ENCODE measurements at regions not wholly inside any gene's neighbourhood (a gene's known extent, or its start where the extent isn't known, plus 50 kb on each side); places are given as distances from the start of the nearest gene placed in this dataset.

- DNase-seq (ENCODE audit: low spot score) = no peak
- Histone ChIP-seq H3K4me3 (ENCODE audit: low read depth, low read length, poor library complexity, severe bottlenecking) (no peak overlapping the region), H3K79me2 (ENCODE audit: insufficient read depth, low read depth, low read length) (no peaks in the 10 kb centered on the region), H3K4me1 (ENCODE audit: insufficient read depth, low read length, poor library complexity, severe bottlenecking) (no peaks in the 10 kb centered on the region), H3K9me3 (ENCODE audit: low read length) (no peaks in the 10 kb centered on the region), H3K4me2 (ENCODE audit: low read length) (no peak overlapping the region), H3K27ac (ENCODE audit: low read depth, low read length, poor library complexity, severe bottlenecking) (no peak overlapping the region), H4K20me1 (ENCODE audit: insufficient read depth, low read length) (no peaks in the 10 kb centered on the region), H2AFZ (ENCODE audit: low read length) (no peak overlapping the region), H3K36me3 (ENCODE audit: insufficient read depth, low read length) (no peaks in the 10 kb centered on the region), H3K9me2 (ENCODE audit: insufficient read depth, low read length) (no peaks in the 10 kb centered on the region)
- ChIA-PET POLR2A (no interaction called here), CTCF (ENCODE audit: unreplicated experiment) (no interaction called here)
- TF ChIP-seq EZH2phosphoT487 (IDR thresholded peaks at IDR 0.05; ENCODE audit: borderline replicate concordance, low read depth, low read length) (no peak), CTCF (conservative IDR thresholded peaks at IDR 0.05; ENCODE audit: low read length) (no peak)
- intact Hi-C loops (cut with micrococcal nuclease; ENCODE audit: unreplicated experiment) = no loop called here
- no TSS peak for BruUV-seq (replicated peaks)
Measured at GRCh38 chr3:28664123-28664522, 315.5 kb upstream of the AZI2 start.

- POLR2A ChIA-PET = interaction anchor here (0.5 to 0.9 kb wide), 2 partner anchors 10 to 133 kb away, joined by 3 to 8 read pairs; no protein-coding TSS in a partner anchor
- no TSS peak for BruUV-seq (replicated peaks)
- intact Hi-C loops (cut with micrococcal nuclease; ENCODE audit: unreplicated experiment) = no loop called here
- H3K27ac ChIP-seq (ENCODE audit: low read depth, low read length, poor library complexity, severe bottlenecking) = no peak overlapping the region
- no peaks in the 10 kb centered on the region for H3K9me2 ChIP-seq (ENCODE audit: insufficient read depth, low read length)
- H3K4me1 ChIP-seq (ENCODE audit: insufficient read depth, low read length, poor library complexity, severe bottlenecking) = no peaks in the 10 kb centered on the region
- H3K36me3 ChIP-seq (ENCODE audit: insufficient read depth, low read length) = no peaks in the 10 kb centered on the region
- peak; percentile 60 for DNase-seq (ENCODE audit: low spot score)
- TF ChIP-seq CTCF (conservative IDR thresholded peaks at IDR 0.05; ENCODE audit: low read length) = peak; percentile 93
- no peak for TF ChIP-seq EZH2phosphoT487 (IDR thresholded peaks at IDR 0.05; ENCODE audit: borderline replicate concordance, low read depth, low read length)
- no peaks in the 10 kb centered on the region for H3K79me2 ChIP-seq (ENCODE audit: insufficient read depth, low read depth, low read length)
- H2AFZ ChIP-seq (ENCODE audit: low read length) = no peak overlapping the region
- no peaks in the 10 kb centered on the region for H4K20me1 ChIP-seq (ENCODE audit: insufficient read depth, low read length)
- H3K4me2 ChIP-seq (ENCODE audit: low read length) = no peak overlapping the region
- no peaks in the 10 kb centered on the region for H3K9me3 ChIP-seq (ENCODE audit: low read length)
- CTCF ChIA-PET (ENCODE audit: unreplicated experiment) = interaction anchor here (0.5 kb wide), 1 partner anchor 552 kb away, joined by 3 read pairs; no protein-coding TSS in a partner anchor
- no peak overlapping the region for H3K4me3 ChIP-seq (ENCODE audit: low read depth, low read length, poor library complexity, severe bottlenecking)
Measured at GRCh38 chr3:28667646-28668621, 319.3 kb upstream of the AZI2 start.

GRCh38 chr3:28669870-28670269 lies 321.2 kb upstream of the AZI2 start:
- Histone ChIP-seq H3K9me3 (ENCODE audit: low read length) (no peaks in the 10 kb centered on the region), H3K4me3 (ENCODE audit: low read depth, low read length, poor library complexity, severe bottlenecking) (no peak overlapping the region), H3K27ac (ENCODE audit: low read depth, low read length, poor library complexity, severe bottlenecking) (no peak overlapping the region), H3K9me2 (ENCODE audit: insufficient read depth, low read length) (no peaks in the 10 kb centered on the region), H3K36me3 (ENCODE audit: insufficient read depth, low read length) (no peaks in the 10 kb centered on the region), H2AFZ (ENCODE audit: low read length) (no peak overlapping the region), H4K20me1 (ENCODE audit: insufficient read depth, low read length) (no peaks in the 10 kb centered on the region), H3K79me2 (ENCODE audit: insufficient read depth, low read depth, low read length) (no peaks in the 10 kb centered on the region), H3K4me2 (ENCODE audit: low read length) (no peak overlapping the region), H3K4me1 (ENCODE audit: insufficient read depth, low read length, poor library complexity, severe bottlenecking) (no peaks in the 10 kb centered on the region)
- ChIA-PET CTCF (ENCODE audit: unreplicated experiment) (no interaction called here), POLR2A (no interaction called here)
- intact Hi-C loops (cut with micrococcal nuclease; ENCODE audit: unreplicated experiment) = no loop called here
- no peak for DNase-seq (ENCODE audit: low spot score)
- BruUV-seq (replicated peaks) = no TSS peak
- TF ChIP-seq EZH2phosphoT487 (IDR thresholded peaks at IDR 0.05; ENCODE audit: borderline replicate concordance, low read depth, low read length) = no peak
- TF ChIP-seq CTCF (conservative IDR thresholded peaks at IDR 0.05; ENCODE audit: low read length) = no peak

All from OCI-LY7 (cell line).